HG03103 (cell line): ENCODE measurements at regions not wholly inside any gene's neighbourhood (a gene's known extent, or its start where the extent isn't known, plus 50 kb on each side); places are given as distances from the start of the nearest gene placed in this dataset.

Experiments
- ATAC-seq: cut with Tn5 transposase; IDR thresholded peaks from one replicate; pipeline ENCODE4 v1.9.1; 2021; ENCODE audit warnings: low read depth; ENCODE audit not compliant: unreplicated experiment

DNA sequence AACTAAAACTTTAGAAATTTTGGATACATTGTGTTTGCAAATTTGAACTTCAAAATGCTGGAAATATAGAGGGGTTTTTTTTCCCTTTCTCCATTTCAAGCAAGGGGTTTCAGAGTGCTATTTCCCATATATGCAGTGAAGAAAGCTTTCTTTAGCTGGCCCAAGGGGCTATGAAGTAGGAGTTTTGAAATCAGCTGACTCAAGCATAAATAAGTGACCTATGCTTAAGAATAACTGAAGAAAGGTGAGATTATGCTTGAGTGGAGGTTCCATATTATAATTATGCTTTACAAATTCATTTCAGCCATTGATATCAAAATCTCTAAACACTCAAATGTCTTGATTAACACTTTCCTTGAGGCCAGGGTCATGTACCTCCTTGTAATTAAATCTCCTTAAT is 51.0 kb upstream of the RBBP8 start:
- ATAC-seq: no peak

DNA sequence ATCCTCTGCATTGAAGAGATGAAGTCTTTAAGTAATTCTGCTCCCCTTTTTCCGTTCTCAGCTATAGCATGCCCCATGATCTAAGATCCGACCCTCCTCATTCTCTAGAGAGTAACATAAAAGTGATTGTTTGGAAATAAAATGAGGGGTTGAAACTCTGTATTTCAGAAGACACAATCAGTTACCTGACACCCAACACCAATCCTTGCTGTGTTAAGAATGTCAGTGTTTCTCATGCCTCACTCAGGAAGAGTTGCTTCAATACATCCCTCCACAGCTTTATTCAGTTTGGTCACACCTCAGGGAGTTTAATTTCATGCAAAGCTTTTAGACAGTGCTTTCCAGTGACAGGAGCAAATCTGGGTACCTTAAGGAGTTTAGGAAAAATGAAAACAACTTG is 49.9 kb upstream of the RBBP8 start:
- no peak for ATAC-seq
